Progenitor cell of endocrine pancreas (in vitro differentiated cells): ENCODE measurements at regions not wholly inside any gene's neighbourhood (a gene's known extent, or its start where the extent isn't known, plus 50 kb on each side); places are given as distances from the start of the nearest gene placed in this dataset.

Experiments
- DNase-seq: peaks from one replicate; pipeline ENCODE4 v3.0.0; 2021; ENCODE audit warnings: low spot score; ENCODE audit not compliant: unreplicated experiment
- H3K27ac Mint-ChIP-seq: 2 replicates; pipeline ENCODE4 v1.8.0; 2021; ENCODE audit warnings: mild to moderate bottlenecking, moderate library complexity, mixed read lengths
- H3K27me3 Mint-ChIP-seq: 2 replicates; pipeline ENCODE4 v1.8.0; 2021; ENCODE audit warnings: mixed read lengths
- H3K36me3 Mint-ChIP-seq: 2 replicates; pipeline ENCODE4 v1.8.0; 2022; ENCODE audit warnings: mixed read lengths; ENCODE audit not compliant: insufficient read depth
- H3K4me1 Mint-ChIP-seq: 2 replicates; pipeline ENCODE4 v1.8.0; 2021; ENCODE audit warnings: low read depth, mixed read lengths
- H3K4me3 Mint-ChIP-seq: 2 replicates; pipeline ENCODE4 v1.8.0; 2021; ENCODE audit warnings: low read depth, mild to moderate bottlenecking, moderate library complexity, mixed read lengths
- H3K9me3 Mint-ChIP-seq: 2 replicates; pipeline ENCODE4 v1.8.0; 2021; ENCODE audit warnings: low read depth, mixed read lengths
- TF ChIP-seq, protein P1 (sequence below): fragments of 200-600 bp; sonication (generic); IDR thresholded peaks from one replicate; pipeline ENCODE4 v1.5.0; 2021; ENCODE audit warnings: antibody characterized with exemption, mild to moderate bottlenecking; ENCODE audit not compliant: unreplicated experiment

- no peak overlapping the region for H3K4me3 Mint-ChIP-seq
- H3K9me3 Mint-ChIP-seq, result no peaks in the 10 kb centered on the region
- TF ChIP-seq, protein P1, sequence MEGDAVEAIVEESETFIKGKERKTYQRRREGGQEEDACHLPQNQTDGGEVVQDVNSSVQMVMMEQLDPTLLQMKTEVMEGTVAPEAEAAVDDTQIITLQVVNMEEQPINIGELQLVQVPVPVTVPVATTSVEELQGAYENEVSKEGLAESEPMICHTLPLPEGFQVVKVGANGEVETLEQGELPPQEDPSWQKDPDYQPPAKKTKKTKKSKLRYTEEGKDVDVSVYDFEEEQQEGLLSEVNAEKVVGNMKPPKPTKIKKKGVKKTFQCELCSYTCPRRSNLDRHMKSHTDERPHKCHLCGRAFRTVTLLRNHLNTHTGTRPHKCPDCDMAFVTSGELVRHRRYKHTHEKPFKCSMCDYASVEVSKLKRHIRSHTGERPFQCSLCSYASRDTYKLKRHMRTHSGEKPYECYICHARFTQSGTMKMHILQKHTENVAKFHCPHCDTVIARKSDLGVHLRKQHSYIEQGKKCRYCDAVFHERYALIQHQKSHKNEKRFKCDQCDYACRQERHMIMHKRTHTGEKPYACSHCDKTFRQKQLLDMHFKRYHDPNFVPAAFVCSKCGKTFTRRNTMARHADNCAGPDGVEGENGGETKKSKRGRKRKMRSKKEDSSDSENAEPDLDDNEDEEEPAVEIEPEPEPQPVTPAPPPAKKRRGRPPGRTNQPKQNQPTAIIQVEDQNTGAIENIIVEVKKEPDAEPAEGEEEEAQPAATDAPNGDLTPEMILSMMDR, result no peak
- H3K4me1 Mint-ChIP-seq, result peaks cover 38% of the 10 kb centered on the region
- DNase-seq, result no peak
- no peaks in the 10 kb centered on the region for H3K27me3 Mint-ChIP-seq
- H3K36me3 Mint-ChIP-seq, result no peaks in the 10 kb centered on the region
- peak overlapping the region; percentile 94 for H3K27ac Mint-ChIP-seq
Observed at GRCh38 chr7:27347276-27347640, 104.7 kb downstream of the EVX1 start.

- H3K9me3 Mint-ChIP-seq, result no peaks in the 10 kb centered on the region
- no peaks in the 10 kb centered on the region for H3K36me3 Mint-ChIP-seq
- DNase-seq, result no peak
- H3K4me1 Mint-ChIP-seq, result peaks cover 27% of the 10 kb centered on the region
- no peak overlapping the region for H3K27ac Mint-ChIP-seq
- TF ChIP-seq, protein P1, result no peak
- no peak overlapping the region for H3K4me3 Mint-ChIP-seq
- peaks cover 5% of the 10 kb centered on the region for H3K27me3 Mint-ChIP-seq
Observed at GRCh38 chr7:27349621-27350020, 107.0 kb downstream of the EVX1 start.

DNA sequence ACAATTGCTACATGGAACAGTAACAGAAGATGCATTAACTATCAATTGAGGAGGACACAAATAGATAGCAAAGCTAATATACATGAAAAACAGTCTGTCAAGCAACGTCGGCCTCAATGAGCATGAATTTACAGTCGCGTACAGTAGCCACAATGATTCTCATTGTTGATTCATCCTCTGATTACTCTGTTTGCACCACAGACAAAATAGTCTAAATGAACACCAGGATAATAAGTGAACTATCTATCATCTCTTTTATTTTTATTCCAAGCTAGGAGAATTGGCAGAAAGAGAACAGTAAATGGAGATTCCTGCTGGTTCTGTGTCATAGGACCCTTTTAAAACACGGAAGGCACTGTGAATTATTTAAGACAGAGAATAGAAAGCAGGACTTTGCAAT is 108.5 kb downstream of the EVX1 start:
- no peak for DNase-seq
- Mint-ChIP-seq H3K9me3 (no peaks in the 10 kb centered on the region), H3K4me3 (no peak overlapping the region), H3K27ac (no peak overlapping the region), H3K27me3 (peaks cover 7% of the 10 kb centered on the region), H3K36me3 (no peaks in the 10 kb centered on the region), H3K4me1 (peaks cover 15% of the 10 kb centered on the region)
- TF ChIP-seq, protein P1, result no peak

DNA sequence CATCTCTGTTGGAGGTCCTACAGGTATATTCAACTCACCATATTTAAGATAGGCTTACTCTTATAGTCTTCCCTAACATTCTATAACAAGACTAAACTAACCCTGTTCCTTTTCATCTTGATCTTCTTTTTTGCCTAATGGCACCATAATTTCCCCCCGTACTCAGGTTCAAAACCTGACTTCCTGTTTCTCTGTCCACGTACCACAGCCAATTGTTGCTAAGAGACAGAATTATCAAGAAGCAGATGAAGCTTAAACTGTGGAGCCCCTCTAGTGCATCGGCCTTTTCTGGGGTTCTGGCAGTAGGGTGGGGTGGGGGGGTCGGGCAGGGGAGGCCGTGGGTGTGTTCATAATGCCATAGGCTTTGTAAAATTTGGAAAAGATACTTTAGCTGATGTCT is 109.2 kb downstream of the EVX1 start:
- Mint-ChIP-seq H3K9me3 (no peaks in the 10 kb centered on the region), H3K4me1 (peaks cover 10% of the 10 kb centered on the region), H3K36me3 (no peaks in the 10 kb centered on the region), H3K27me3 (peaks cover 7% of the 10 kb centered on the region), H3K4me3 (no peak overlapping the region), H3K27ac (no peak overlapping the region)
- no peak for DNase-seq
- TF ChIP-seq, protein P1, result no peak

- Mint-ChIP-seq H3K4me1 (peaks cover 4% of the 10 kb centered on the region), H3K36me3 (no peaks in the 10 kb centered on the region), H3K4me3 (no peak overlapping the region)
Observed at GRCh38 chr7:27359181-27360125, 116.9 kb downstream of the EVX1 start.

More at GRCh38 chr7:27359181-27360125, 116.9 kb downstream of the EVX1 start:
- Mint-ChIP-seq H3K9me3 (no peaks in the 10 kb centered on the region), H3K27ac (no peak overlapping the region), H3K27me3 (peaks cover 9% of the 10 kb centered on the region)
- DNase-seq, result no peak
- TF ChIP-seq, protein P1, result no peak
